Natural killer cell (primary cell): ENCODE measurements at regions not wholly inside any gene's neighbourhood (a gene's known extent, or its start where the extent isn't known, plus 50 kb on each side); places are given as distances from the start of the nearest gene placed in this dataset.

Experiments used
- ATAC-seq, 3 donors: fragments of 150-1000 bp in 2 of 3; fragments of 200-7000 bp in 1 of 3; cut with Tn5 transposase; 1 replicate in 1 of 3; 2 replicates in 2 of 3; pipeline ENCODE4 v1.10.0; 2021; ENCODE audit warnings: mild to moderate bottlenecking in 2 of 3, moderate library complexity in 2 of 3
- DNase-seq, 2 donors: peaks; one replicate each; pipeline versions ENCODE4 v3.0.0 to v3.0.0-alpha.2; 2013 to 2021; ENCODE audit warnings: mixed read lengths in 1 of 2
- H3K27ac ChIP-seq: one replicate; pipeline ENCODE4 v1.5.1; 2013; ENCODE audit warnings: mild to moderate bottlenecking, low read length
- H3K27me3 ChIP-seq: one replicate; pipeline ENCODE4 v1.6.1; 2013; ENCODE audit warnings: low read length; ENCODE audit not compliant: control insufficient read depth, insufficient read depth
- H3K36me3 ChIP-seq: one replicate; pipeline ENCODE4 v1.6.1; 2013; ENCODE audit warnings: low read length; ENCODE audit not compliant: control insufficient read depth, insufficient read depth
- H3K4me1 ChIP-seq: one replicate; pipeline ENCODE4 v1.6.1; 2013; ENCODE audit warnings: low read length; ENCODE audit not compliant: control insufficient read depth, insufficient read depth
- H3K4me3 ChIP-seq: one replicate; pipeline ENCODE4 v1.5.1; 2013; ENCODE audit warnings: low read length
- H3K9me3 ChIP-seq: one replicate; pipeline ENCODE4 v1.6.1; 2013; ENCODE audit warnings: low read length; ENCODE audit not compliant: control insufficient read depth, insufficient read depth
- H3K27ac Mint-ChIP-seq, 2 donors: one replicate each; pipeline ENCODE4 v1.8.0; 2022; ENCODE audit warnings: mild to moderate bottlenecking in 2 of 2, mixed read lengths in 2 of 2, moderate library complexity in 1 of 2
- H3K27me3 Mint-ChIP-seq, 2 donors: one replicate each; pipeline ENCODE4 v1.8.0; 2022; ENCODE audit warnings: low read depth in 2 of 2, mixed read lengths in 2 of 2
- H3K36me3 Mint-ChIP-seq: one replicate; pipeline ENCODE4 v1.8.0; 2022; ENCODE audit warnings: mixed read lengths
- H3K4me1 Mint-ChIP-seq, 2 donors: one replicate each; pipeline ENCODE4 v1.8.0; 2022; ENCODE audit warnings: mixed read lengths in 2 of 2
- H3K4me3 Mint-ChIP-seq: one replicate; pipeline ENCODE4 v1.8.0; 2022; ENCODE audit warnings: mild to moderate bottlenecking, moderate library complexity, mixed read lengths
- H3K9me3 Mint-ChIP-seq, 2 donors: one replicate each; pipeline ENCODE4 v1.8.0; 2022; ENCODE audit warnings: mixed read lengths in 2 of 2
- CTCF ChIP-seq: fragments of 200-600 bp; IDR thresholded peaks from one replicate; pipeline ENCODE4 v1.8.0; 2022; ENCODE audit warnings: antibody characterized with exemption
- WGBS: methylation state at CpG from one replicate; pipeline ENCODE4 v1.1.7; 2013; ENCODE audit warnings: missing lambda C conversion rate; ENCODE audit not compliant: insufficient coverage; 5-methylcytosine and 5-hydroxymethylcytosine counted together
- intact Hi-C: fragments of 100-400 bp; cut with micrococcal nuclease; formaldehyde crosslinking; loops from one replicate; pipeline ENCODE4 v1.14.2; 2022

- under 1% methylated on average over 43 of the region's 45 CpGs for WGBS
- Mint-ChIP-seq H3K36me3 (peaks cover 39% of the 10 kb centered on the region), H3K27ac (peak overlapping the region; percentile 13 to 82), H3K27me3 (peaks cover 24 to 62% of the 10 kb centered on the region in 2 donors), H3K4me3 (peak overlapping the region; percentile 67), H3K4me1 (peaks cover 16 to 23% of the 10 kb centered on the region in 2 donors), H3K9me3 (peaks cover 3 to 12% of the 10 kb centered on the region in 2 donors)
- Histone ChIP-seq H3K4me1 (peaks cover 16% of the 10 kb centered on the region), H3K4me3 (no peak overlapping the region), H3K27ac (no peak overlapping the region), H3K36me3 (no peaks in the 10 kb centered on the region), H3K27me3 (peaks cover 98% of the 10 kb centered on the region), H3K9me3 (peaks cover 43% of the 10 kb centered on the region)
- ATAC-seq (peak; percentile 81 to 96 (median 91)), DNase-seq (peak; percentile 45 to 83)
- no peak for TF ChIP-seq CTCF
- intact Hi-C loops = no loop called here
These were observed 289.6 kb upstream of the NFE2L3 start for GRCh38 chr7:25862261-25863004.

GRCh38 chr7:25863005-25863728 lies 288.8 kb upstream of the NFE2L3 start:
- Histone ChIP-seq H3K36me3 (no peaks in the 10 kb centered on the region), H3K9me3 (peaks cover 35% of the 10 kb centered on the region), H3K4me3 (no peak overlapping the region), H3K27me3 (peaks cover 95% of the 10 kb centered on the region), H3K27ac (no peak overlapping the region), H3K4me1 (peaks cover 14% of the 10 kb centered on the region)
- DNase-seq = peak in 1 of 2 donors; percentile 14
- no peak for TF ChIP-seq CTCF
- no peak for ATAC-seq
- Mint-ChIP-seq H3K27ac (peak overlapping the region in 1 of 2 donors; percentile 82), H3K36me3 (peaks cover 39% of the 10 kb centered on the region), H3K27me3 (peaks cover 30 to 66% of the 10 kb centered on the region in 2 donors), H3K9me3 (peaks cover 3 to 12% of the 10 kb centered on the region in 2 donors), H3K4me3 (peak overlapping the region; percentile 67), H3K4me1 (peaks cover 16 to 23% of the 10 kb centered on the region in 2 donors)
- intact Hi-C loops = no loop called here
- WGBS = 17% methylated on average over 10 of the region's 13 CpGs

- no CpG with 5 or more reads among the region's 3 CpGs for WGBS
- H3K4me3 Mint-ChIP-seq = peak overlapping the region; percentile 73
- H3K4me1 ChIP-seq = peaks cover 11% of the 10 kb centered on the region
- intact Hi-C loops = loop anchor here (2.0 kb wide), 1 partner anchor 1287 kb away; no protein-coding TSS in a partner anchor
- H3K27me3 ChIP-seq = peaks cover 91% of the 10 kb centered on the region
- H3K36me3 ChIP-seq = no peaks in the 10 kb centered on the region
- peaks cover 30% of the 10 kb centered on the region for H3K9me3 ChIP-seq
- H3K27me3 Mint-ChIP-seq = peaks cover 35 to 67% of the 10 kb centered on the region in 2 donors
- peaks cover 39% of the 10 kb centered on the region for H3K36me3 Mint-ChIP-seq
- no peak overlapping the region for H3K27ac ChIP-seq
- ATAC-seq = no peak
- peak overlapping the region in 1 of 2 donors; percentile 82 for H3K27ac Mint-ChIP-seq
- H3K4me1 Mint-ChIP-seq = peaks cover 16 to 23% of the 10 kb centered on the region in 2 donors
- TF ChIP-seq CTCF = no peak
- no peak overlapping the region for H3K4me3 ChIP-seq
- DNase-seq = no peak
- peaks cover 3 to 12% of the 10 kb centered on the region in 2 donors for H3K9me3 Mint-ChIP-seq
These were observed 288.3 kb upstream of the NFE2L3 start for GRCh38 chr7:25863729-25864110.
